RWPE1 (cell line): ENCODE measurements at regions not wholly inside any gene's neighbourhood (a gene's known extent, or its start where the extent isn't known, plus 50 kb on each side); places are given as distances from the start of the nearest gene placed in this dataset.

Experiments used
- CTCF ChIA-PET: fragments of 350-600 bp; sonication (Branson Sonifier 250); formaldehyde crosslinking; extraction: SDS; loops from one replicate; lab custom pipeline; 2021; lab: Yijun Ruan, JAX
- POLR2A ChIA-PET: fragments of 400-600 bp; formaldehyde crosslinking; extraction: SDS; loops from one replicate; lab custom pipeline; 2020; ENCODE audit warnings: antibody characterized with exemption; ENCODE audit not compliant: low non-redundant PET; lab: Yijun Ruan, JAX
- DNase-seq: peaks from one replicate; pipeline ENCODE4 v3.0.0; 2012; ENCODE audit warnings: low spot score
- H3K27ac ChIP-seq: fragments of 450-650 bp; 2 replicates; pipeline ENCODE4 v1.5.1; 2017
- TF ChIP-seq, protein P1 (sequence below): fragments of 450-650 bp; conservative IDR thresholded peaks from 2 replicates; pipeline ENCODE4 v1.5.1; 2017; ENCODE audit warnings: low read depth, mild to moderate bottlenecking

DNA sequence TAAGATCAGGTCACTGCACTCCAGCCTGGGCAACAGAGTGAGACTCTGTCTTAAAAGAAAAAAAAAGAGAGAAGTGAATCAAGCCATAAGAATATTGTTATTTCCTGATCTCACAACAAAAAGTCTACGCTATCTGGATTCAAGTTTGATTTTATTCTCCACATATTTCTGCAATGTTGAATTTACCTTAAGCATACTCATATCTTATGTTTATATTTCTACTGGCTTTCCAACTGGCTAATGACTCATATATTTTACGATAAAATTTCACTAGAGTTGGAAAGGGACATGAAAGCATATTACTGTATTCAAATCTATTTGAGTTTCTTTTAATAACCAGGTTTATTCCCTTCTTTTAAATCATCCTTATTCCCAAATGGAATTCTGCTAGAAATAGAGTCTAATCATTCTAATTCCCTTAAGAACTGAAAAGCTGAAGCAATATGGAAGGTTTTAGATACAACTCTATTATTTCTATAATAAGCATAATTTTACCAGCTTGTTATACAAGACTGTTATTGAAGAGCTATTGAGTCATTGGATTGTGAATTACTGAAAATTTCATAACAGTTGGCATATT, 276.9 kb upstream of the HS3ST5 start:
- H3K27ac ChIP-seq: no peak overlapping the region
- DNase-seq: no peak
- CTCF ChIA-PET: no interaction called here
- TF ChIP-seq, protein P1, sequence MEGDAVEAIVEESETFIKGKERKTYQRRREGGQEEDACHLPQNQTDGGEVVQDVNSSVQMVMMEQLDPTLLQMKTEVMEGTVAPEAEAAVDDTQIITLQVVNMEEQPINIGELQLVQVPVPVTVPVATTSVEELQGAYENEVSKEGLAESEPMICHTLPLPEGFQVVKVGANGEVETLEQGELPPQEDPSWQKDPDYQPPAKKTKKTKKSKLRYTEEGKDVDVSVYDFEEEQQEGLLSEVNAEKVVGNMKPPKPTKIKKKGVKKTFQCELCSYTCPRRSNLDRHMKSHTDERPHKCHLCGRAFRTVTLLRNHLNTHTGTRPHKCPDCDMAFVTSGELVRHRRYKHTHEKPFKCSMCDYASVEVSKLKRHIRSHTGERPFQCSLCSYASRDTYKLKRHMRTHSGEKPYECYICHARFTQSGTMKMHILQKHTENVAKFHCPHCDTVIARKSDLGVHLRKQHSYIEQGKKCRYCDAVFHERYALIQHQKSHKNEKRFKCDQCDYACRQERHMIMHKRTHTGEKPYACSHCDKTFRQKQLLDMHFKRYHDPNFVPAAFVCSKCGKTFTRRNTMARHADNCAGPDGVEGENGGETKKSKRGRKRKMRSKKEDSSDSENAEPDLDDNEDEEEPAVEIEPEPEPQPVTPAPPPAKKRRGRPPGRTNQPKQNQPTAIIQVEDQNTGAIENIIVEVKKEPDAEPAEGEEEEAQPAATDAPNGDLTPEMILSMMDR: no peak
- POLR2A ChIA-PET: no interaction called here

DNA sequence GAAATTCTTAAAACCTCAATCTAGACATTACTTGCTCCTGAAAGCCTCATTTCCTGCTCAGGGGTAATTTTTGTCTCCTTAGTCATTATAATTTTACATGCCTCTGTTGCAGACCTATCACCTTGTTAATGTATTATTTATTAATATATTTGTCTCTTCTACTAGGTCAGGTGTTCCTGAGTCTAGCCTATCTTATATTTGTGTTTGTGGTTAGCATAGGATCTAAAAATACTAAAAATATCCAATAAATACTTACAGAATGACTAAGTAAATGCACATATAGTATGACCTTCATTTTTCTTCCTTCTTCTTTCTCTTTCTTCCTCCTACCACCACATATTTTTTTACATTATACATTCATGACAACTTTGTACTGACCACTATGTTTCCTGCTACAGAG, 268.9 kb upstream of the HS3ST5 start:
- ChIA-PET POLR2A (no interaction called here), CTCF (interaction anchor here (0.5 to 0.6 kb wide), 2 partner anchors 389 to 614 kb away, joined by 3 to 5 read pairs; no protein-coding TSS in a partner anchor)
- no peak overlapping the region for H3K27ac ChIP-seq
- TF ChIP-seq, protein P1: no peak
- no peak for DNase-seq

DNA sequence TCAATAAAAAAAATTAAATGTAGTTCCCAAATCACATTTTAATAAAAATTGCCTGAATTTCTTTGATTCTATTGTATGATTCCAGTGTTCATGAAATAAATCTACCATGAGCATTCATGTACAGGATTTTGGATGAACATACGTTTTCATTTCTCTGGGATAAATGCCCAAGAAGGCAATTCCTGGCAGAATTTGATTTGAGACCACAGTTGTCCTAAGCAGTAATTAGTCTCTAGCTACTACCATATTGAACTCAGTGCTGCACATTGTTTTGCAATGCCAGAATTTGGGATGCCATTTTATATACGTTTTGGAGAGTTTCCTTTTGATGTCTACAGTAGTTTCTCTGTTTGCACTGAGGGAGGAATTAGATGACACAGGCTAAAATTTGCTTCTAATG, 265.3 kb upstream of the HS3ST5 start:
- CTCF ChIA-PET: no interaction called here

DNA sequence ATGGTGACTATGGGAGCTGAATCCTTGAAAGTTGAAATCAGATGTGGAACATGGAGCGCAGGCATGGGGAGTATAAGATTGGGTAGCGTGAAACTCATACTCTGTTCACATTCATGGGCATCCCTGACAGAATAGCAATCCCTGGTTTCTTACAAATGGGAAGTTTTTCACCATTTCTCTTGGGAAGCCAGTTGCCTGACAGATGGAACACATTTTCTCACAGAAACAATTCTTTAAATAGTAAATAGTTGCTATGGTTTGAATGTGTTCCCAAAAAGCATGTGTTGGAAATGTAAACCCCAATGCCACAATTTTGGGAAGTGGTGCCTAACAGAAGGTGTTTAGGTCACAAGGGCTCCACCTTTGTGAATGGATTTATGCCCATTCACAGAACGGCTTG, 262.8 kb upstream of the HS3ST5 start:
- no peak overlapping the region for H3K27ac ChIP-seq
- ChIA-PET CTCF (no interaction called here), POLR2A (no interaction called here)
- TF ChIP-seq, protein P1: no peak
- DNase-seq: no peak

More for the DNA sequence above, 265.3 kb upstream of the HS3ST5 start:
- H3K27ac ChIP-seq: no peak overlapping the region
- TF ChIP-seq, protein P1: no peak
- DNase-seq: no peak
- POLR2A ChIA-PET: no interaction called here

DNA sequence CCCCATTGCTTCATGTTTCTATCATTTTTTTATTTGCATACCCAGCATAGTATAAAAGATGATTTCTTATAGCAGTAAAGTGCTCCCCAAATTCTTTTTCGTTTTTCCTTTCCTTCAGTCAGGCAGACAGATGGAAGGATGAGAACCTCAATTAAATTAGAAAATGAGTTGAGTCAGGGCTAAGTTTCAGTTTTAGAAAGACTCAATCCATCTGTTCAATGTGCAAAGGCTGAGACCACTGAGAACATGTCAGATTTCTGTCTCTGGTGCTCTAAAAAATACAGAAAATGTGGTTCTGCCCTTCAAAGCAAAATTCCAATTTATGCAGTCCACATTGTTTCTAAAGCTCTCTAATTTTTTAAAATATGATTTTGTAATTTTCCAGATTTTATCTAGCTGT, 257.6 kb upstream of the HS3ST5 start:
- CTCF ChIA-PET: no interaction called here
- no peak overlapping the region for H3K27ac ChIP-seq
- TF ChIP-seq, protein P1: no peak
- POLR2A ChIA-PET: no interaction called here
- DNase-seq: no peak

DNA sequence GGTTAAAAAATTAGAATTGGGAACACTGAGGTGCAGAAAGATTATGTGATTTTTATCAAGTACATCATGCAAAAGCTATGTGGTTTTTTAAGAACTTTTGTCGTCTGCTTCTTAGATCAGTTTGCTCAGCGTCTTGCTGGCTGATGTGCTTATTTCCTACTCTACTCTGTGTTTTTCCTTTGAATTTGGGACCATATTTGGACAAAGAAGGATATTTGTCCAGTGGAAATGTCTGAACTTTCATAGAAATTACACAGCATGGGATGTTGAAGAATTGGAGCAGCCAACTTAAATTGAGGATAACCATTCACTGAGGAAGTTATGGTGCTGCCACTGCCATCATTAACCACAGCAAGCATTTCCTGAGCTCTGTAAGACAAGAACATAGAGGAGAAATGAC, 252.8 kb upstream of the HS3ST5 start:
- POLR2A ChIA-PET: no interaction called here
- TF ChIP-seq, protein P1: no peak
- CTCF ChIA-PET: no interaction called here
- no peak for DNase-seq
- H3K27ac ChIP-seq: no peak overlapping the region
